ENCODE measurements at regions not wholly inside any gene's neighbourhood (a gene's known extent, or its start where the extent isn't known, plus 50 kb on each side); places are given as distances from the start of the nearest gene placed in this dataset.

DNA sequence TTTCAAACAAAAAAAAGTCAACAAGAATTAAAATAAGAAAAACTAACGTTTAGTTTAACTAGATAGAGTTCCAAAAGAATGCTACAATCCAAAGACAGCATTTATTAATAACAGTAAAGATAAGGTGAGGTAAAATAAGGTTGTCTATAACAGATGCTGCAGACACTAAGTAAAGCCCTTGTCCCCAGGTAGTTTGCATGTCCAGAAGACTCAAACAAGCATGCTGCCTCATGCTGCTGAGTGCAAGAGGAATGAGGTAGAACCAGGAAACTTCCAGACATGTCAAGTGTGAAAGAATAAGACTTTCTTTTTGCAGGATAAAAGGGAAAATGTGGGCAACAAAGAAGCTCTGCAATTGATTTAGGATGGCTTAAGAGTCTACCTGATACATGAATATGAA lies 439.2 kb downstream of the PLOD2 start:
- WGBS, 2 donors: 48 to 57% methylated on average over 1 of the region's 1 CpG
- DNase-seq (ENCODE audit: low spot score in 2 of 2): no peak
- intact Hi-C loops (cut with DNase I; ENCODE audit: low total_unique reads): no loop called here
- TF ChIP-seq, protein P1, sequence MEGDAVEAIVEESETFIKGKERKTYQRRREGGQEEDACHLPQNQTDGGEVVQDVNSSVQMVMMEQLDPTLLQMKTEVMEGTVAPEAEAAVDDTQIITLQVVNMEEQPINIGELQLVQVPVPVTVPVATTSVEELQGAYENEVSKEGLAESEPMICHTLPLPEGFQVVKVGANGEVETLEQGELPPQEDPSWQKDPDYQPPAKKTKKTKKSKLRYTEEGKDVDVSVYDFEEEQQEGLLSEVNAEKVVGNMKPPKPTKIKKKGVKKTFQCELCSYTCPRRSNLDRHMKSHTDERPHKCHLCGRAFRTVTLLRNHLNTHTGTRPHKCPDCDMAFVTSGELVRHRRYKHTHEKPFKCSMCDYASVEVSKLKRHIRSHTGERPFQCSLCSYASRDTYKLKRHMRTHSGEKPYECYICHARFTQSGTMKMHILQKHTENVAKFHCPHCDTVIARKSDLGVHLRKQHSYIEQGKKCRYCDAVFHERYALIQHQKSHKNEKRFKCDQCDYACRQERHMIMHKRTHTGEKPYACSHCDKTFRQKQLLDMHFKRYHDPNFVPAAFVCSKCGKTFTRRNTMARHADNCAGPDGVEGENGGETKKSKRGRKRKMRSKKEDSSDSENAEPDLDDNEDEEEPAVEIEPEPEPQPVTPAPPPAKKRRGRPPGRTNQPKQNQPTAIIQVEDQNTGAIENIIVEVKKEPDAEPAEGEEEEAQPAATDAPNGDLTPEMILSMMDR (IDR thresholded peaks at IDR 0.05): no peak
- TF ChIP-seq POLR2A (IDR thresholded peaks at IDR 0.05): no peak
- no peak overlapping the region for H3K4me3 ChIP-seq (ENCODE audit: low read depth, poor library complexity, severe bottlenecking)

DNA sequence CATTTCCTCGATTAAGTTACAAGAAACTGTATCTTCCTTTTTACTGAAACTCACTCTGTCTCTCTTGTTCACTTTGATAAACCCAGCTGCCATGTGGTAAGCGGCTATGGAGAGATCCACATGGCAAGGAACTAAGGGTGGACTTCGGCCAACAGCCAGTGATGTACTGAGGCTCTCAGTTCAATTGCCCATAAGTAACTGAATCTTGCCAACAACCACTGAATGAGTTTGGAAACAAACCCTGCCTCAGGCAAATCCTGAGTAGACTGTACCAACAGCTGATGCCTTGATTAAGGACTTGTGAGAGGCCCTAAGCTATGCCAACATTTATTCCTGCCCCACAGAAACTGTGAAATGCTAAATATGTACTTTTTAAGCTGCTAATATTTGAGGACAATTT lies 433.5 kb downstream of the PLOD2 start:
- TF ChIP-seq POLR2A (IDR thresholded peaks at IDR 0.05): no peak
- TF ChIP-seq, protein P1 (IDR thresholded peaks at IDR 0.05): no peak
- no peak overlapping the region for H3K4me3 ChIP-seq (ENCODE audit: low read depth, poor library complexity, severe bottlenecking)
- intact Hi-C loops (cut with DNase I; ENCODE audit: low total_unique reads): no loop called here
- WGBS, 2 donors: 88 to 96% methylated on average over 3 of the region's 3 CpGs
- no peak for DNase-seq (ENCODE audit: low spot score in 2 of 2)

DNA sequence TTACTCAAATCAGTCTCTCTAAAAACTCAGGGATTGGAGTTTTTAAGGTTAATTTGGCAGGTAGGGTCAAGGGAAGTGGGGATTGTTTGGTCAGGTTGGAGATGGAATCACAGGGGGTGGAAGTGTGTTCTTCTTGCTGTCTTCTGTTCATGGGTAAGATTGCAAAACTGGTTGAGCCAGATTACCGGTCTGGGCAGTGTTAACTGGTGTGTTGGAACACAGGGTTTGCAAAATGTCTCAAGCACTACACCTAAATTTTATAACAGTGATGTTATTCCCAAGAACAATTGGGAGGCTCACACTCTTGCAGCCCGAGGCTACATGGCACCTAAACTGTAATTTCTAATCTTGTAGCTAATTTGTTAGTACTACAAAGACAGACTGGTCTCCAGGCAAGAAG lies 425.4 kb downstream of the PLOD2 start:
- TF ChIP-seq, protein P1 (IDR thresholded peaks at IDR 0.05): no peak
- no peak for TF ChIP-seq POLR2A (IDR thresholded peaks at IDR 0.05)
- no peak overlapping the region for H3K4me3 ChIP-seq (ENCODE audit: low read depth, poor library complexity, severe bottlenecking)
- 38 to 50% methylated on average over 2 of the region's 2 CpGs for whole genome bisulfite sequencing, 2 donors
- DNase-seq (ENCODE audit: low spot score in 2 of 2): peak in 1 of 2 donors; percentile 23
- intact Hi-C loops (cut with DNase I; ENCODE audit: low total_unique reads): no loop called here

DNA sequence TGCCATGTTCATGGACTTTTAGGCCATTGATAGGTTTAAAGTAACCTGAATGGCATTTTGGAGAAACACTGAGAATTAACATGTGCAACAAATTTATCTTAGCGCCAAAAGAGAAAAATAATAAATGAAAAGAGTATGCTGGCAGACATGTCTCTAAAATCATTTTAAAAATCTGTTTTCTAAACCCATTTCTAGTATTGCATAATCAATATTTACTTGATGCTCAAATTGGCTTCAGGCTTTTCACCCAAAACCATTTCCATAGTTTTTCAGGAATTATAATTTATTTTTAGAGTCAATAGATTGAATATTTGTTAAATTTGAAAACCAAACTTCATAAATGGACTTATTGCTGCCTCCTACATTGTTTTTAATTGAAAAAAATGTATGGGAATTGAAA lies 423.0 kb downstream of the PLOD2 start:
- DNase-seq (ENCODE audit: low spot score in 2 of 2): no peak
- no peak overlapping the region for H3K4me3 ChIP-seq (ENCODE audit: low read depth, poor library complexity, severe bottlenecking)
- intact Hi-C loops (cut with DNase I; ENCODE audit: low total_unique reads): no loop called here
- whole genome bisulfite sequencing, 2 donors: 93% methylated on average over 1 of the region's 1 CpG
- TF ChIP-seq, protein P1 (IDR thresholded peaks at IDR 0.05): no peak
- no peak for TF ChIP-seq POLR2A (IDR thresholded peaks at IDR 0.05)

DNA sequence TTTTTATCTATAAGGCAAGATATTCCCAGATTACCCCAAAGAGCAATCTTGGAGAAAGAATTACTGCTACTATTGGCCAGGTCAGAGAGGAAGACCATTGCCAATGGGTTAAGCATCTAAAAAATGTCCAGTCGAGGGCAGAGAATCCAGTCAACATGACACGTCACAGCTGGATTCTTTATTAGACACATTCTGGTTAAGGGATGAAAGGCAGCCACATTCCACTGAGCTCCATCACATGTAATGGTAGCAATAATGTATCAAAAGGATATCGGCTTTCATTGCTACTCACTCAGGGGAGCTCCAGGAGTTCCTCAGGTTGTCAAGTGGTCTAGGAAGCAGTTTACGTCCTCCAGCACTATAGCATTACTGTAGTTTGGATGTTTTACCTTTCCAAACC lies 421.1 kb downstream of the PLOD2 start:
- TF ChIP-seq POLR2A (IDR thresholded peaks at IDR 0.05): no peak
- TF ChIP-seq, protein P1 (IDR thresholded peaks at IDR 0.05): no peak
- intact Hi-C loops (cut with DNase I; ENCODE audit: low total_unique reads): no loop called here
- WGBS, 2 donors: 75 to 88% methylated on average over 4 of the region's 4 CpGs
- no peak overlapping the region for H3K4me3 ChIP-seq (ENCODE audit: low read depth, poor library complexity, severe bottlenecking)
- DNase-seq (ENCODE audit: low spot score in 2 of 2): no peak

DNA sequence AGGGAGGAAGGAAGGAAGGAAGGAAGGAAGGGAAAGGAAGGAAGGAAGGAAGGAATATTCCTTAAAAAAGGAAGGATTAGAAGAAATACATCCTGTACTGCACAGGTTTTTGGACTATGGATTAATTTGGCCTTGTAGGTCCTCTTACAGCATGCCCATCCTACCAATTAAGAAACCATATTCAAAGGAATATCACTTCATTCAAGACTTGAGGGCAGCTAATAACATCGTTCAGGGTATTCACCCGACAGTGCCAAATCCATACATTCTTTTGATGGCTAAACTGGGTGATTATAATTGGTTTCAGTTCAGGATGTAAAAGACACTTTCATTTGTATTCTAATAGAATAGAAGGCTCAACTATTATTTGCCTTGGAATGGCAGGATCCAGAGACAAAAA lies 410.3 kb downstream of the PLOD2 start:
- no peak for DNase-seq (ENCODE audit: low spot score in 2 of 2)
- no peak overlapping the region for H3K4me3 ChIP-seq (ENCODE audit: low read depth, poor library complexity, severe bottlenecking)
- 90 to 96% methylated on average over 2 of the region's 2 CpGs for WGBS, 2 donors
- TF ChIP-seq POLR2A (IDR thresholded peaks at IDR 0.05): no peak
- TF ChIP-seq, protein P1 (IDR thresholded peaks at IDR 0.05): no peak
- intact Hi-C loops (cut with DNase I; ENCODE audit: low total_unique reads): no loop called here

Measured in lower leg skin (tissue), 4 donors.